H7 (cell line): ENCODE measurements at regions not wholly inside any gene's neighbourhood (a gene's known extent, or its start where the extent isn't known, plus 50 kb on each side); places are given as distances from the start of the nearest gene placed in this dataset.
"Not testable (repeated sequence)": the region's sequence is repeated elsewhere in the genome, so short reads cannot be mapped to it uniquely, and the experiment has no call there.

ENCODE experiments used
- DNase-seq: peaks from one replicate; pipeline ENCODE4 v3.0.0; 2012
- H3K27me3 ChIP-seq: 2 replicates; pipeline ENCODE4 v1.6.0; 2011; ENCODE audit warnings: mild to moderate bottlenecking, low read length; ENCODE audit not compliant: control insufficient read depth, insufficient read depth
- H3K36me3 ChIP-seq: replicated peaks from 2 replicates; pipeline ENCODE4 v1.5.1; 2011; ENCODE audit warnings: low read length; ENCODE audit not compliant: control insufficient read depth, insufficient read depth
- H3K4me3 ChIP-seq: 2 replicates; pipeline ENCODE4 v1.5.1; 2011; ENCODE audit warnings: low read depth, mild to moderate bottlenecking, control low read depth, low read length, moderate library complexity; ENCODE audit not compliant: insufficient read depth

GRCh38 chrX:6941041-6941440, 206.5 kb upstream of the STS start:
- DNase-seq, result no peak
- Histone ChIP-seq H3K36me3 (no peaks in the 10 kb centered on the region), H3K4me3 (no peak overlapping the region), H3K27me3 (no peaks in the 10 kb centered on the region)

DNA sequence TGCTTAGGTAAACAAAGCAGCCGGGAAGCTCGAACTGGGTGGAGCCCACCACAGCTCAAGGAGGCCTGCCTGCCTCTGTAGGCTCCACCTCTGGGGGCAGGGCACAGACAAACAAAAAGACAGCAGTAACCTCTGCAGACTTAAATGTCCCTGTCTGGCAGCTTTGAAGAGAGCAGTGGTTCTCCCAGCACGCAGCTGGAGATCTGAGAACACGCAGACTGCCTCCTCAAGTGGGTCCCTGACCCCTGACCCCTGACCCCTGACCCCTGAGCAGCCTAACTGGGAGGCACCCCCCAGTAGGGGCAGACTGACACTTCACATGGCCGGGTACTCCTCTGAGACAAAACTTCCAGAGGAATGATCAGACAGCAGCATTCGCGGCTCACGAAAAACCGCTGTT, 214.6 kb upstream of the STS start:
- not testable (repeated sequence) for DNase-seq, H3K4me3 ChIP-seq, H3K27me3 ChIP-seq, H3K36me3 ChIP-seq

DNA sequence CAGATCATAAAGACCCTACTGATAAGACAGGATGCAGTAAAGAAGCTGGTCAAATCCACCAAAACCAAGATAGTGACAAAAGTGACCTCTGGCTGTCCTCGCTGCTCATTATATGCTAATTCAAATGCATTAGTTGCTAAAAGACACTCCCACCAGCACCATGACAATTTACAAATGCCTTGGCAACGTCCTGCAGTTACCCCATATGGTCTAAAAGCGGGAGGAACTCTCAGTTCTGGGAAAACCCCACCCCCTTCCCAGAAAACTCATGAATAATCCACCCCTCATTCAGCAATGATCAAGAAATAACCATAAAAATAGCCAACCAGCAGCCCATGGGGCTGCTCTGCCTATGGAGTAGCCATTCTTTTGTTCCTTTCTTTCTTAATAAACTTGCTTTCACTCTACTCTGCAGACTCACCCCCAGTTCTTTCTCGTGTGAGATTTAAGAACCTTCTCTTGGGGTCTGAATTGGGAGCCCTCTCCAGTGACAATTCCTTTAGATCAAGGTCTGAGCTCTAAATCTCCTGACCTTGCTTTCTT, 217.1 kb upstream of the STS start:
- Histone ChIP-seq H3K4me3 (no peak overlapping the region), H3K36me3 (no peaks in the 10 kb centered on the region), H3K27me3 (no peaks in the 10 kb centered on the region)
- no peak for DNase-seq

GRCh38 chrX:6924443-6925077, 223.0 kb upstream of the STS start:
- no peaks in the 10 kb centered on the region for H3K36me3 ChIP-seq

GRCh38 chrX:6917666-6918065, 229.8 kb upstream of the STS start:
- H3K4me3 ChIP-seq, result no peak overlapping the region
- H3K27me3 ChIP-seq, result no peaks in the 10 kb centered on the region
- no peaks in the 10 kb centered on the region for H3K36me3 ChIP-seq
- no peak for DNase-seq

More at GRCh38 chrX:6924443-6925077, 223.0 kb upstream of the STS start:
- no peaks in the 10 kb centered on the region for H3K27me3 ChIP-seq
- H3K4me3 ChIP-seq, result no peak overlapping the region
- DNase-seq, result no peak

DNA sequence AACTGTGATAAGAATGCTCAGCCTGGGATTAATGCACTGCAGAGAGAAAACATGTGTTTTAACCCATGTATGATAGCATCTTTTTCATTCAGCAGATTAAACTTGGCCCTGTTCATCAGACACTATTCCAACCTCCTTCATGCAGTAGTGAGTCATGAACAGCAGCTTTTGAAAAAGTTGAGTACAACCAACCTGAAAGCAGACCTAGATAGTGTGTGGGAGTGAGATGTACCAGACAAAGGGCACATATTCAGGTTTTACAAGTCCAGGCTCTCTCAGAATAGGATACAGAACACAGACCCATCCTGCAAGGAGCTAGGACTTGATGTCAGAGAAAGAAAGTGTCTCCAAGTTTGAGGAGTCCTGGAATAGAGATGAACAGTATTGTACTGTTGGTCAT, 237.3 kb upstream of the STS start:
- DNase-seq, result no peak
- Histone ChIP-seq H3K4me3 (no peak overlapping the region), H3K36me3 (no peaks in the 10 kb centered on the region), H3K27me3 (no peaks in the 10 kb centered on the region)

GRCh38 chrX:6909396-6909795, 238.1 kb upstream of the STS start:
- Histone ChIP-seq H3K27me3 (no peaks in the 10 kb centered on the region), H3K36me3 (no peaks in the 10 kb centered on the region), H3K4me3 (no peak overlapping the region)
- no peak for DNase-seq

- Histone ChIP-seq H3K27me3 (no peaks in the 10 kb centered on the region), H3K4me3 (no peak overlapping the region), H3K36me3 (no peaks in the 10 kb centered on the region)
- DNase-seq, result no peak
These were observed 240.9 kb upstream of the STS start for GRCh38 chrX:6906608-6907007.

DNA sequence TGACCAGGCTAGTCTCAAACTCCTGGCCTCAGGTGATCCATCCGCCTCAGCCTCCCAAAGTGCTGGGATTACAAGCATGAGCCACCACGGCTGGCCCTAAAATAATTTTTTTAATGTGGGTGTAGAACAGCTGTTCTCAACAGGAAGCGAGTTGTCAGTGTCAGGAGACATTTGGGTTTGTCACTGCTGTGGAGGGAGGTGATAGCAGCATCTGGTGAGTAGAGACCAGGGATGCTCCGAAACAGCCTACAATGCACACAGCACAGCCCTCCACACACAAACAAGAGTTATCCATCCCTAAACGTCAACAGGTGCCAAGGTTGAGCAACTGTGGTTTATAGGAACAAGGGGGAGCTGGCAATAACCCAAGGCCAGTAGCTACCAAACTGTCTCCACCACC, 243.4 kb upstream of the STS start:
- Histone ChIP-seq H3K36me3 (no peaks in the 10 kb centered on the region), H3K27me3 (no peaks in the 10 kb centered on the region), H3K4me3 (no peak overlapping the region)
- no peak for DNase-seq

DNA sequence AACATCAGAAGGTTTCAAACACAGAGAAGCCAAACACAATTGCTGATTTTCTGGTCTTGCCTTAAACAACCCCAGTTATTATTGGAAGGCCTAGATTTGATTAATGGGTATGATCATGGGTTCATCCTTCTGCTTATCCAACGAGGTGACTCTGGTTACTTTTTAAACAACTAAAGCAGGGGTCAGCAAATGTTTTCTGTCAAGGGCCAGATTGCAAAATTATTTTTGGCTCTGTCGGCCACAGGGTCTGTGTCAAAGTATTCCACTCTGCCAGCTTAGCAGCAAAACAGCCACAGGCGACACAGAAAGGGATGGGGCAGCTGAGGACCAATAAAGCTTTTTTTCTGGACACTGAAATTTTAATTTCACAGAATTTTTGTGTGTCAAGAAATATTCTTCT, 249.1 kb upstream of the STS start:
- H3K36me3 ChIP-seq, result no peaks in the 10 kb centered on the region
- H3K4me3 ChIP-seq, result no peak overlapping the region
- H3K27me3 ChIP-seq, result no peaks in the 10 kb centered on the region
- DNase-seq, result no peak

DNA sequence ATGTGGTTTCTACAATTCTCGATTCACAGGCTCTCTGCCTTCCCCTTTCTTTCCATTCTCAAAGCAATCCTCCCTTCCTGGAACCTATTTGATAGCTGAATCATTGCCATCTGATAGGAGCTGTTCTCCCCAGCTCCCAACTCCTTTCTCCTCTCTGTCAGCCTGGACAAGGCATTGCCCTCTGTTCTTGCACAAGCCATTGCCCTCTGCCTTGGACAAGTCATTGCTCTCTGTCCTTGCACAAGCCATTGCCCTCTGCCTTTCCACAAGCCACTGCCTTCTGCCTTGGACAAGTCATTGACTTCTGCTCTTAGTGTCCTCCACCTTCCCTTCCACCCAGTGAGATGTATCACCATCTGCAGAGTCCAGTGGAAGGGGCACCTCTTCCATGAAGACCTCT, 256.1 kb upstream of the STS start:
- no peak overlapping the region for H3K4me3 ChIP-seq
- DNase-seq, result no peak
- H3K36me3 ChIP-seq, result no peaks in the 10 kb centered on the region
- H3K27me3 ChIP-seq, result no peaks in the 10 kb centered on the region

- DNase-seq, result no peak
- Histone ChIP-seq H3K36me3 (no peaks in the 10 kb centered on the region), H3K4me3 (no peak overlapping the region), H3K27me3 (no peaks in the 10 kb centered on the region)
These were observed 256.8 kb upstream of the STS start for GRCh38 chrX:6890544-6891261.

GRCh38 chrX:6885909-6886308, 261.6 kb upstream of the STS start:
- Histone ChIP-seq H3K4me3 (no peak overlapping the region), H3K36me3 (no peaks in the 10 kb centered on the region), H3K27me3 (no peaks in the 10 kb centered on the region)
- DNase-seq, result no peak

- Histone ChIP-seq H3K27me3 (no peaks in the 10 kb centered on the region), H3K36me3 (no peaks in the 10 kb centered on the region), H3K4me3 (no peak overlapping the region)
- DNase-seq, result no peak
These were observed 262.1 kb upstream of the STS start for GRCh38 chrX:6885396-6885795.

GRCh38 chrX:6861456-6861855, 286.1 kb upstream of the STS start:
- Histone ChIP-seq H3K27me3 (no peaks in the 10 kb centered on the region), H3K4me3 (no peak overlapping the region), H3K36me3 (no peaks in the 10 kb centered on the region; the same call in 1 of the 2 replicates)
- DNase-seq, result no peak
